Right kidney (tissue), 1 donor: ENCODE measurements at regions not wholly inside any gene's neighbourhood (a gene's known extent, or its start where the extent isn't known, plus 50 kb on each side); places are given as distances from the start of the nearest gene placed in this dataset.
"Not testable (repeated sequence)": the region's sequence is repeated elsewhere in the genome, so short reads cannot be mapped to it uniquely, and the experiment has no call there.

Experiments
- DNase-seq: peaks from one replicate; pipeline ENCODE4 v3.0.0-alpha.2; 2016

DNA sequence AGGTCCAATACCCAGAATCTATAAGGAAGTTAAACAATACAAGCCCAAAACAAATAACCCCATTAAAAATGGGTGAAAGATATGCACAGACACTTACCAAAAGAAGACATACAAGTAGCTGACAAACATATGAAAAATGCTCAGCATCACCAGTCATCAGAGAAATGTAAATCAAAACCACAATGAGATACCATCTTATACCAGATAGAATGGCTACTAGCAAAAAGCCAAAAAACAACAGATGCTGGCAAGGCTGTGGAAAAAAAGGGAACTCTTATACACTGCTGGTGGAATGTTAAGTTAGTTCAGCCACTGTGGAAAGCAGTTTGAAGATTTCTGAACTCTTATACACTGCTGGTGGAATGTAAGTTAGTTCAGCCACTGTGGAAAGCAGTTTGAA lies 331.1 kb downstream of the KIF20B start:
- DNase-seq = no peak

DNA sequence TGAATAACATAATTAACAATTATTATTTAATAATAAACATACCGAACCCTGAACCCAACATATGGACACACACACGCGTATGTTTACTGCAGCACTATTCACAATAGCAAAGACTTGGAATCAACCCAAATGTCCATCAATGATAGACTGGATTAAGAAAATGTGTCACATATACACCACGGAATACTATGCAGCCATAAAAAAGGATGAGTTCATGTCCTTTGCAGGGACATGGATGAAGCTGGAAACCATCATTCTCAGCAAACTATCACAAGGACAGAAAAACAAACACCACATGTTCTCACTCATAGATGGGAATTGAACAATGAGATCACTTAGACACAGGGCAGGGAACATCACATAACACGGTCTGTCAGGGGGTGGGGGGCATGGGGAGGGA lies 333.5 kb downstream of the KIF20B start:
- DNase-seq = not testable (repeated sequence)

GRCh38 chr10:90041585-90041984 lies 340.2 kb downstream of the KIF20B start:
- no peak for DNase-seq

GRCh38 chr10:90042075-90042474 lies 340.7 kb downstream of the KIF20B start:
- DNase-seq = no peak

- DNase-seq = no peak
Measured at GRCh38 chr10:90047243-90047729, 345.9 kb downstream of the KIF20B start.

DNA sequence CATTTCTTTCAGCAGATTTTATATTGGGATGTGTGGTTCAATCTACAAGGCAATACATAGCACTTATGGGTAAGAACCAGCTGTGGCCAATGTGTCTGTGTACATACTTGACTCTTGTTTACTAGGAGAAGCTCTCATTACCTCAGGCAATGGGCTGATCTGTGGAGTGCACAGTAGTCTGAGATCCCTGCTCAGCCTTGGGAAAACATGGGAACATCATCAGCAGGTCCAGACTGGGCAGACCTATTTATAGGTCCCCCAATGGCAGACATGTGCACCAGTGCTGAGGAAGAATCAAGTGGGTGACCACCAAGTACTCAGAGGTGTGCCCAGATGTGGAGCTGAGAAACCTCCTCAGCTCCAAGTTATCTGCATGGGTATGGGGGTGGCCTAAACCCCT lies 349.7 kb downstream of the KIF20B start:
- DNase-seq = no peak

- DNase-seq = no peak
Measured at GRCh38 chr10:90051474-90051873, 350.1 kb downstream of the KIF20B start.

GRCh38 chr10:90062786-90063185 lies 361.4 kb downstream of the KIF20B start:
- no peak for DNase-seq

GRCh38 chr10:90064295-90064694 lies 362.9 kb downstream of the KIF20B start:
- no peak for DNase-seq

DNA sequence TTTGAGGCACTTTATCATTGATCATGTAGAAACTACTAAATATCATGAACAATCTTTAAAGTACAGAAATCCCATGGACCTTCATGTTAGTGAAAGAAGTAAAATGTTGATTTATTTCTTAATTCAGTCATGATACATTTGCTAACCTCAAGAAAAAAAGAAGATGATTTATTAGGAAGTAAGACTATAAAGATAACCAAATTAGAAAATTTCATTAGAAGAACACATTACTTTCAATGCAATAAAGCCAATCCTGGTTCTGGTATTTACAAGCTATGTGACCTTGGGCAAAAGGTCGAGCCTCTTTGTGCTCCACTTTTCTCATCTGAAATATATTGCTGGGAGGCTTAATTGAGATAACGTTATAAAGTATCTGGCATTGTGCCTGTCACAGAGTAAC lies 365.0 kb downstream of the KIF20B start:
- no peak for DNase-seq

GRCh38 chr10:90075995-90076394 lies 374.6 kb downstream of the KIF20B start:
- no peak for DNase-seq

- DNase-seq = no peak
Measured at GRCh38 chr10:90079819-90080218, 378.4 kb downstream of the KIF20B start.

DNA sequence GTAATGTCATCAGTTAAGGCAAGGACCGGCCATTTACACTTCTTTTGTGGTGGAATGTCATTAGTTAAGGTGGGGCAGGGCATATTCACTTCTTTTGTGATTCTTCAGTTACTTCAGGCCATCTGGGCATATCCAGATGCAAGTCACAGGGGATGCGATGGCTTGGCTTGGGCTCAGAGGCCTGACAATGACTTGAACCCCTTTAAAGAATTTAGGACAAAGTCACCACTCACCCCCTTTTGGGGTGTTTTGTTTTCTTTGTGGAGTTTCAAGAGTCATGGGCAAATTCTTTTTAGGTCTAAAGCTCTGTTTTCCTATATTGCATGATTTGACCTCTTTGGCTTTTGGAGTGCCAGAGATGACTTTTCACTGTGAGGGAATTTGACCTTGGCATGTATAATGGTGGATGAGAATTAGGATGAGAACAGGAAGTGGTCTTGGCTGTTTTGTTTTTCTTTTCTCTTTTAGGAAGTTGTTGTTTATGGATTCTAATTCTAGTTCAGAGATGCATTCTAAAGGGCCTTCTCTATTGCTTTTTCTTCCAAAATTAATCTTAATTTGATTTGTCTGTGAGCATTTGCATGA lies 385.3 kb downstream of the KIF20B start:
- DNase-seq = not testable (repeated sequence)

DNA sequence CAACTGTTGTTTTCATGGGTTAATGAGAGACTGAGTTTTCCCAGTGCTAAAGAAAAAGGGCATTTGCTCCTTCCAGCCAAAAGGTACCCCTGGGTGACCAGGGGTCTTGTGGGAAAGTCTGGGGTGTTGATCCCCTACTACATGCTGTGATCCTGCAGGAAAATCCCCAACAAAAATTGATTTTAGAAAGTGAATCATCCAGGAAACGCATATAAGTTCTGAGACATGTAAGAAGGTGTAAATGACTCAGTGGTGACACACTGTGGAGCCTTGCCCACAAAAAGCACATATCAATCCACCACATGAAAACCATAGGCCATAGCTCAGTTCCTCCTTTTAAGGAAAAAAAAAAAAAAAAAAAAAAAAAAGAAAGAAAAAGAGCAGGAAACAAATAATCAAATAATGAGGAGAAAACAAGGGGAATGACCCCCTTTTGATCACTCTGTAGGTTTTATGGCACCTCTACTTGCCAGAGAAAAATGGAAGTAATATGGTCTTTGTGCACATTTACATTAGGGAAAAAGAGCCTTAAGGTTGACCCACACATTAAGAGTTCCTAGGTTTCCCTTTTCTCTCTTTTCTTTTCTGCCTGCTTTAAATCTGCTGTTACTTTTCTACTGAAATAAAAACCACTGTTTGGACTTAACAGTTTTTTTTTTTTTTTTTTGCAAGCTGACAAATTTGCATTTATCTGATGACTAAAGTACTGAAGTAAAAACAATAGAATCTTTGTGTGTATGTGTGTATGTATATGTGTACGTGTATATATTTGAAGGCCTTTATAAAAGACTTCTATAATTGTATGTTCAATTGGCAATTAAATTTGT lies 386.0 kb downstream of the KIF20B start:
- DNase-seq = no peak

DNA sequence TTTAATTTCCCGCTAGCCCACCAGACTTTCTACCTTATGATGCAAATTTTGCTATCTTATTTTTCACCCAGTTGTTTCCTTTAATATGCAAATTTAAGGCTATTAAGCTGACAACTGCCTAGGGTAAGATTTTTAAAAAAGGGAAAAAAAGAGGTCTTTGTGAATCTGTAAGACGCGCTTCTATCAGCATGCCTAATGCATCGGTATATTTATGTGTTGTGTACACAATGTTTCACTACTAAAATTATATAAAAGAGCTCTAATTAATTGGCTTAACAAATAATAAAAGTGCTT lies 386.6 kb downstream of the KIF20B start:
- no peak for DNase-seq

- DNase-seq = no peak
Measured at GRCh38 chr10:90089719-90090118, 388.3 kb downstream of the KIF20B start.

GRCh38 chr10:90096196-90096595 lies 394.8 kb downstream of the KIF20B start:
- no peak for DNase-seq

DNA sequence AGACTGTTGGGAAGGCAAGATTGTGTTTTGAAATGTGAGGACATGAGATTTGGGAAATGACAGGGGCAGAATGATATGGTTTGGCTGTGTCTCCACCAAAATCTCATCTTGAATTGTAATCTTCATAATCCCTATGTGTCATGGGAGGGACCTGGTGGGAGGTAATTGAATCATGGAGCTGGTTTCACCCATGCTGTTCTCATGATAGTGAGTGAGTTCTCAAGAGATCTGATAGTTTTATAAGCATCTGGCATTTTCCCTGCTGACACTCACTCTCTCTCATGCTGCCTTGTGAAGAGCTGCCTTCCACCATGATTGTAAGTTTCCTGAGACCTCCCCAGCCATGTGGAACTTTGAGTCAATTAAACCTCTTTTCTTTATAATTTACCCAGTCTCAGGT lies 406.2 kb downstream of the KIF20B start:
- not testable (repeated sequence) for DNase-seq

GRCh38 chr10:90111671-90112070 lies 410.3 kb downstream of the KIF20B start:
- DNase-seq = no peak

DNA sequence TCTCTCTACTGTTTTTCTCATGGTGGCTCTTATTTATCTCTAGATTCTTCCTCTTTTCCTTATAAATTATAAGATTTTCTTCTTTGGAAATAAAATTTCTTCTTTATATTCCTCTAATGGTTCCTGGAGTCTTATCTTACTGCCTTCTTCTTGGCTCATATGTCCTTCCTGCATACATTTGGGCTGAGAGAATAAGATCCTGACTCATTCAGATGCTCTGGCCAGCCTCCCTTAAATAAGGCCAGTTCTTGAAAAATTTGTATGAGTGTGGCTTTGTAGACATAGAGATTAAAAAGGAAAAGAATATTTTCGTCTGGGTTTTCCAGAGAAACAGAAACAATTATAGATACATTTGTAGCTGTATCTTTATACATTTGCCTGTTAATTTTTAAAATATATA lies 411.3 kb downstream of the KIF20B start:
- DNase-seq = no peak

- DNase-seq = not testable (repeated sequence)
Measured at GRCh38 chr10:90118567-90118966, 417.2 kb downstream of the KIF20B start.

- DNase-seq = not testable (repeated sequence)
Measured at GRCh38 chr10:90119631-90120280, 418.4 kb downstream of the KIF20B start.

DNA sequence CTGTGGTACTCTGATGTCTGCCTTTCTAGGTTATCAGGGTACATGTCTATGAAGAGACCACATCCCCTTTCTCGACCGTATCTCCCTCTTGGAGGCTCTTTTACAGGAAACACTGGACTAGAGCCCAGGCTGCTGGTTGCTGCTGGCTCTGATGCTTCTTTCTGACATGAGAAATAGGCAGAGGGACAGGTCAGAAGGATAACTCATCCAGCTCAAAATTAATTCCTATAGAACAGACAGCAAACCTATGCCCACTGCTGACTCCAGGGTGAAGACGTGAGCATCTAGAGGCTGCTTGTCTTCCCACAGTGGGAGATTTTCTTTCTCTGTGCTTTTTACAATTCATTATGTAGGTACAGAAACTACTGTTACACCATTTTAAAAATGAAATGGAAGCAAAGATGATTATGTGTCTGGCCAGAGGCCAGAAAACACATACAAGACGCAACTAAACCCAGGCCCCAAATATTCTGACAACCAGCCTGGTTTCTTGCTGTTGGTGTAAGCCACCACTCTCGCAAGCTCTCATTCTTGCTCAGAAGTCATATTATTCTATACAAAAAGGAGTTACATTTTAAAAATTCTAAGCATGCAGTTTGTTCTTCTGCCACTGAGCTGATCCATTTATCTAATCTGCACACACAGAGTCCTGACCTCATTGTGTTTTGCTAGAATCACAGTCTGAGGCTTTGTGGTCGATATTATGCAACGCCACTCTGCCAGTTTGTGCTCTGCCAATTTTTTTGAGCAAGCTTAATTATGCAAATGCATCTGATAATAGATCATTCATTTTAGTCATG lies 424.3 kb downstream of the KIF20B start:
- DNase-seq = no peak
